ENCODE measurements at regions not wholly inside any gene's neighbourhood (a gene's known extent, or its start where the extent isn't known, plus 50 kb on each side); places are given as distances from the start of the nearest gene placed in this dataset.

- POLR2A ChIA-PET = no interaction called here
These were observed 140.2 kb upstream of the KCNJ6 start for GRCh38 chr21:38056481-38056880.

GRCh38 chr21:38057626-38058025 is 141.4 kb upstream of the KCNJ6 start:
- H3K9me3 ChIP-seq (ENCODE audit: control insufficient read depth, insufficient read depth, low read depth, low read length) = no peaks in the 10 kb centered on the region
- ChIA-PET CTCF (interaction anchor here (0.5 kb wide), 1 partner anchor 554 kb away, joined by 3 read pairs; no protein-coding TSS in a partner anchor), POLR2A (no interaction called here)
- no peaks in the 10 kb centered on the region for H3K36me3 ChIP-seq (ENCODE audit: control insufficient read depth in 2 of 2, insufficient read depth in 1 of 2, low read length in 2 of 2)
- TF ChIP-seq ZNF148 (tag by site-specific recombination; IDR thresholded peaks at IDR 0.05; ENCODE audit: borderline replicate concordance) (0 out of 2 replicates have a peak, but pooled peaks have one; percentile 51), ZNF2 (tag by site-specific recombination; IDR thresholded peaks at IDR 0.05) (no peak), ZNF366 (tag by site-specific recombination; conservative IDR thresholded peaks at IDR 0.05) (peak; percentile 31; the same call in 1 of the 2 replicates), PRDM1 (tag by site-specific recombination; IDR thresholded peaks at IDR 0.05) (no peak), SALL2 (tag by site-specific recombination; IDR thresholded peaks at IDR 0.05; ENCODE audit: borderline replicate concordance) (peak; percentile 24; the same call in 1 of the 2 replicates)
- peaks cover 6% of the 10 kb centered on the region; the same call in 1 of the 2 replicates for H3K4me1 ChIP-seq (ENCODE audit: control insufficient read depth, insufficient read depth, low read length)
- H3K27ac ChIP-seq (ENCODE audit: extremely low read depth, low read depth, low read length) = no peak overlapping the region
- H3K4me3 ChIP-seq (ENCODE audit: low read depth, low read length) = no peak overlapping the region

More at GRCh38 chr21:38056481-38056880, 140.2 kb upstream of the KCNJ6 start:
- Histone ChIP-seq H3K27ac (ENCODE audit: extremely low read depth, low read depth, low read length) (no peak overlapping the region), H3K9me3 (ENCODE audit: control insufficient read depth, insufficient read depth, low read depth, low read length) (no peaks in the 10 kb centered on the region), H3K4me3 (ENCODE audit: low read depth, low read length) (no peak overlapping the region), H3K4me1 (ENCODE audit: control insufficient read depth, insufficient read depth, low read length) (peaks cover 6% of the 10 kb centered on the region; the same call in 1 of the 2 replicates), H3K36me3 (ENCODE audit: control insufficient read depth in 2 of 2, insufficient read depth in 1 of 2, low read length in 2 of 2) (no peaks in the 10 kb centered on the region)
- no peak for TF ChIP-seq ZNF514 (tag by site-specific recombination; IDR thresholded peaks at IDR 0.05)
- no peak for TF ChIP-seq SP2 (tag by site-specific recombination; IDR thresholded peaks at IDR 0.05)
- TF ChIP-seq, protein P1, sequence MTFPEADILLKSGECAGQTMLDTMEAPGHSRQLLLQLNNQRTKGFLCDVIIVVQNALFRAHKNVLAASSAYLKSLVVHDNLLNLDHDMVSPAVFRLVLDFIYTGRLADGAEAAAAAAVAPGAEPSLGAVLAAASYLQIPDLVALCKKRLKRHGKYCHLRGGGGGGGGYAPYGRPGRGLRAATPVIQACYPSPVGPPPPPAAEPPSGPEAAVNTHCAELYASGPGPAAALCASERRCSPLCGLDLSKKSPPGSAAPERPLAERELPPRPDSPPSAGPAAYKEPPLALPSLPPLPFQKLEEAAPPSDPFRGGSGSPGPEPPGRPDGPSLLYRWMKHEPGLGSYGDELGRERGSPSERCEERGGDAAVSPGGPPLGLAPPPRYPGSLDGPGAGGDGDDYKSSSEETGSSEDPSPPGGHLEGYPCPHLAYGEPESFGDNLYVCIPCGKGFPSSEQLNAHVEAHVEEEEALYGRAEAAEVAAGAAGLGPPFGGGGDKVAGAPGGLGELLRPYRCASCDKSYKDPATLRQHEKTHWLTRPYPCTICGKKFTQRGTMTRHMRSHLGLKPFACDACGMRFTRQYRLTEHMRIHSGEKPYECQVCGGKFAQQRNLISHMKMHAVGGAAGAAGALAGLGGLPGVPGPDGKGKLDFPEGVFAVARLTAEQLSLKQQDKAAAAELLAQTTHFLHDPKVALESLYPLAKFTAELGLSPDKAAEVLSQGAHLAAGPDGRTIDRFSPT (tag by site-specific recombination; IDR thresholded peaks at IDR 0.05) = no peak
- no peak for TF ChIP-seq ZNF23 (tag by site-specific recombination; IDR thresholded peaks at IDR 0.05; ENCODE audit: borderline replicate concordance)
- no peak for TF ChIP-seq ZFP41 (tag by site-specific recombination; IDR thresholded peaks at IDR 0.05; ENCODE audit: borderline replicate concordance)
- no peak for TF ChIP-seq SP3 (tag by site-specific recombination; IDR thresholded peaks at IDR 0.05)
- TF ChIP-seq, protein P2, sequence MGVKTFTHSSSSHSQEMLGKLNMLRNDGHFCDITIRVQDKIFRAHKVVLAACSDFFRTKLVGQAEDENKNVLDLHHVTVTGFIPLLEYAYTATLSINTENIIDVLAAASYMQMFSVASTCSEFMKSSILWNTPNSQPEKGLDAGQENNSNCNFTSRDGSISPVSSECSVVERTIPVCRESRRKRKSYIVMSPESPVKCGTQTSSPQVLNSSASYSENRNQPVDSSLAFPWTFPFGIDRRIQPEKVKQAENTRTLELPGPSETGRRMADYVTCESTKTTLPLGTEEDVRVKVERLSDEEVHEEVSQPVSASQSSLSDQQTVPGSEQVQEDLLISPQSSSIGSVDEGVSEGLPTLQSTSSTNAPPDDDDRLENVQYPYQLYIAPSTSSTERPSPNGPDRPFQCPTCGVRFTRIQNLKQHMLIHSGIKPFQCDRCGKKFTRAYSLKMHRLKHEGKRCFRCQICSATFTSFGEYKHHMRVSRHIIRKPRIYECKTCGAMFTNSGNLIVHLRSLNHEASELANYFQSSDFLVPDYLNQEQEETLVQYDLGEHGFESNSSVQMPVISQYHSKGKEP (tag by site-specific recombination; IDR thresholded peaks at IDR 0.05) = no peak
- no peak for TF ChIP-seq ZNF629 (tag by site-specific recombination; IDR thresholded peaks at IDR 0.05)
- TF ChIP-seq ZNF600 (tag by site-specific recombination; IDR thresholded peaks at IDR 0.05) = no peak
- TF ChIP-seq ZNF660 (tag by site-specific recombination; IDR thresholded peaks at IDR 0.05) = no peak
- no peak for TF ChIP-seq REPIN1 (tag by site-specific recombination; IDR thresholded peaks at IDR 0.05; ENCODE audit: low read depth)
- no peak for TF ChIP-seq ZNF558 (tag by site-specific recombination; IDR thresholded peaks at IDR 0.05)
- TF ChIP-seq ZNF610 (tag by site-specific recombination; IDR thresholded peaks at IDR 0.05; ENCODE audit: borderline replicate concordance) = no peak
- CTCF ChIA-PET = no interaction called here
